ENCODE measurements at regions not wholly inside any gene's neighbourhood (a gene's known extent, or its start where the extent isn't known, plus 50 kb on each side); places are given as distances from the start of the nearest gene placed in this dataset.
"Not testable (repeated sequence)": the region's sequence is repeated elsewhere in the genome, so short reads cannot be mapped to it uniquely, and the experiment has no call there.

DNA sequence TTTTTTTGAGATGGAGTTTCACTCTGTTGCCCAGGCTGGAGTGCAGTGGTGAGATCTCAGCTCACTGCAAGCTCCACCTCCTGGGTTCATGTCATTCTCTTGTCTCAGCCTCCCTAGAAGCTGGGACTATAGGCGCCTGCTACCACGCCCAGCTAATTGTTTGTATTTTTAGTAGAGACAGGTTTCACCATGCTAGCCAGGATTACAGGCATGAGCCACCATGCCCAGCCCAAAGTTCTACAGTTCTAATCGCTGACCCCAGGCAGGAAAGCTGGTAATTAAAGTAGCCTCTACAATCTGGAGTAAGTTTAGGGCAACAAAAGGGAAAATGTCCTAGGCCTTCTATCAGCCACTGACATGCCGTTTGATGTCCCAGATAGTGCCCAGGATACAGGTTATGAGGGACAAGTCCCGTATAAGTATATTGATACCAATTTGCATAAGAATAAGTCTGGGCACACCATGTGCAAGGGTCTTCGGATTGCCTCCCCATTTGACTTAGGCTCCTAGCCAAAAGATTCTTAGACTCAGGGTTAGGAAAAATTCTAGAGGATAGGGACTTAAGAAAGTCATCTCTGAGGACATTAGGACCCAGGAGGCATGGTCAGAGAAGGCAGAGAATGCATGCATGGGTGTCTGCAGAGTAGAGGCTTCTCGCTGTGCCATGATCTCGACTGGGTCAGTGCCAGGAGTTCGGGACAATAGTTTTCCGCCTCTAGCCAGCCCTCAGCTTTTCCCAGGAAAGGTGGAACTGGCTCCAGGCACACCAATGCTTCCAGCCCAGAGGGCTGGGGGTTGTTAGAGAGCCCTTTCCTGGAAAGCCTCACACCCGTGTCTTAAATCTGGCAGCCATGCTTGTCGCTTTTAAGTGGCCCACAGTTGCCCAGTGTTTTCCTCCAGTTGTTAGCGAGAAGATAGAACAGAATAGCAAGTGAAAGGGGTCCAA is 1111.1 kb downstream of the TAF11L14 start:
- no peak for DNase-seq (ENCODE audit: low read depth in 4 of 4, low spot score in 3 of 4)

- DNase-seq (ENCODE audit: low read depth in 4 of 4, low spot score in 3 of 4): no peak
Observed at GRCh38 chr5:18745988-18746615, 1111.8 kb downstream of the TAF11L14 start.

DNA sequence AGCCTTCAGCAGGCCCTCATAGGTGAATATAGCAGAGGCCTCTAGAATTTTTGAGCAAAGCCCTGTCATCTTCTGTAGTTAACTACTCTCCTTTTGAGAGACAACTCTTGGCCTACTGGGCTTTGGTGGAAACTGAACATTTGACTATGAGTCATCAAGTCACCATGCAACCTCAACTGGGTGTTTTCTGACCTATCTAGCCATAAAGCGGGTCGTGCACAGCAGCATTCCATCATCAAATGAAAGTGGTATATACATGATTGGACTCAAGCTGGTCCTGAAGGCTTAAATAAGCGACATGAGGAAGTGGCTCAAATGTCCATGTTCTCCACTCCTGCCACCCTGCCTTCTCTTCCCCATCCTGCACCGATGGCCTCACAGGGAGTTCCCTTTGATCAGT is 1115.5 kb downstream of the TAF11L14 start:
- no peak for DNase-seq (ENCODE audit: low read depth in 4 of 4, low spot score in 3 of 4)

DNA sequence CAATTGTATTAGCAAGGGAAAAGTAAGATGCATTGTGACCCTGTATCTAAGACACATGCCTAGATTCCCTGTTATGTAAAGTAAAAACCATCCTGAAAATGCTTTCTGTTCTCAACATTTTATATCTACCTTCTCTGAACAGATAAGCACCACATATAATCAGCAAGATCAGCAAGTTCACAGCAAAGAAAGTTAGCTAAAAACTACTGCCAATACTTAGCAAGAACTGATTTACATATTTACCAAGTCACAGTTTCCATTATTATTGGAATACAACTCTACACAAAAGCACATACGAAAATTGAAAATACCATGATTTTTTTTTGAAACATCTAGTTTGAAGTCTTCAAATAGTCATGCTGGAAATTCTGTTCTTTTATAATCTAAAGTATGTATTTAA is 1118.1 kb downstream of the TAF11L14 start:
- DNase-seq (ENCODE audit: low read depth in 4 of 4, low spot score in 3 of 4): no peak

GRCh38 chr5:18754201-18754600 is 1119.9 kb downstream of the TAF11L14 start:
- no peak for DNase-seq (ENCODE audit: low read depth in 4 of 4, low spot score in 3 of 4)

DNA sequence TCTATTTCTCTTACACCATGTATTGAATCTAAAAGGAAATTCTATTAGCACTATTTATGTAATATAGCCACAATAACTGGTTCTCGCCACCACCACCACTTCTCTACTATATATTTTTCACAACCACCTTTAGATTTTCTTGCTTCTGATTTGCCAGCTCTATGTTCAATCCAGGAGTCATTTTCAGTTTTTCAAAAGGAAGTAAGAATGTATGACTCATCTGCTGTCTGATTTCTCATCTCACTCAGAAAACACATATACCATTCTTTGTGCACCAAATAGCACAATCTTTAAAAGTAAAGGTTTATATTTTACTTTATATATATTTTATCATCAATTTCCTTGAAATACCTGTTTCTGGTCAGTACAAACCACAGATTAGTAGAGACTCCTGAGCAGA is 1127.5 kb downstream of the TAF11L14 start:
- DNase-seq (ENCODE audit: low read depth in 4 of 4, low spot score in 3 of 4): no peak

DNA sequence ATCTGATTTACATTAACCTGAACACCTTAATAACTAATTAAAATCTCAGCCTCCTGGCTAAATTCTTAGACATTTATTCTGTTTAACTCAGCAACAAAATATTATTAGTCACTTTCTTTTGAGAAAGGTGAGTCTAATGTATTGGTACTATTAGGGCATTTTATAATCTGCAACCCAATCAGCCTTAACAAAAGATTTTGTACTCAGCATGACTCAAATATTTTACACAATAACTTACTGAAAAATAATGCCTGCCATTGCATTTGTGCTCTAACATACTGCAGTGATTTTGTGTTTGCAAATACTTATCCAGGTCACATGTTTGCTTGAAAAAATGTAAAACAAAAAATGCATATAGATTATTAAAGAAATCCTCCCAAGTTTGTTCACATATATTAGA is 1129.9 kb downstream of the TAF11L14 start:
- DNase-seq (ENCODE audit: low read depth in 4 of 4, low spot score in 3 of 4): no peak

GRCh38 chr5:18765304-18765703 is 1131.0 kb downstream of the TAF11L14 start:
- DNase-seq (ENCODE audit: low read depth in 4 of 4, low spot score in 3 of 4): no peak

GRCh38 chr5:18771097-18771610 is 1136.9 kb downstream of the TAF11L14 start:
- DNase-seq (ENCODE audit: low read depth in 4 of 4, low spot score in 3 of 4): no peak

- peak in 1 of 4 donors; percentile 3 for DNase-seq (ENCODE audit: low read depth in 4 of 4, low spot score in 3 of 4)
Observed at GRCh38 chr5:18772475-18772874, 1138.2 kb downstream of the TAF11L14 start.

DNA sequence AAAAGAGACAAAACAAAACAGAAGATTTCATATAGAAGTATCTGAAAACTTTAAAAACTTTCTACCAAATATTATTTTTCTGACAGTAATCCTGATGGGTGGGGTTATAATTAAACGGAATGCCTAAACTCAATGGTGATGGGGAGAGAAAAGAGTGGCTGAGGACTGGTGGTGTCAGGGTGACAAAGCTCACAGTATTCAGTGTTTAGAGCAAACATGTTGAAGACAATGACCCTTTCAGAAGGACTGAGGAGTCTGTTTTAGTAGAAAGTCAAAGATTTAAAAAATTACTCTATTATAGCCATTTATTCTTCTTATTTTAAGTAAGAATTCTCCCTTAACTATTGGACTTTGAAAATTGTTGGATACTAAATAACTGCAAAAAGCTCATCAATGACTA is 1144.0 kb downstream of the TAF11L14 start:
- DNase-seq (ENCODE audit: low read depth in 4 of 4, low spot score in 3 of 4): no peak

DNA sequence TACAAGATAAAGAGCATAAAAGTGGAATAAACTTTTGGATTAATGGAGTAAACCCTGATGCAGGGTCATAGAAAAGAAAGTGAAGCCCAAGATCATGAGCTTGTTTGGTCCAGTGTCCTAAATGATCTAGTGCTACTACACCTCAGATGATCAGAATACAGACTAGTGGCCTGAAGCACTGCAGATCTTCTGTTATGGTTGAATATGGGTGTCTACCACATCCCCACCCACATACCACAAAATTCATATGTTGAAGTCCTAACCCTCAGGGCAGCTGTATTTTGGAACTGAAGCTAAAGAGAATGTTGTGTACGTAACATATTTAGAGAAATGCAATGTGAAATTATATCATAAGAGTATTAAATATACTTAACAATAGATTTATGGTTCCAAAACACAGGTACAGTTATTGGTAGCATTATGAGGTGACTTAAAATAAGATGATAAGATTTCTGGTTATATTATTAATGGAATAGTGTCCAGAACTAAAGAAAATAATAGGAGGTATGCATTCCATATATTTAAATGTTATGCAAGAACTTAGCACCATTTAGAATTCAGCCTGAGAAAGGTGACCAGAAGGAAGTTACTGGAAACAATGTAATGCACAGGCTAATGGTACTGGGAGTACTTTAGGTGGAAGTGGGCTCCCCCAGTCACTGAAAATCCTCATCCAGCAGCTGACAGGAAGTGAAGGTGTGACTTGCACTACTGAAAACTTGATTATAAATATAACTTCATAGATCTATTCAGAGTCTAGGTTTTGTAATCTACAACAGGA is 1155.1 kb downstream of the TAF11L14 start:
- DNase-seq (ENCODE audit: low read depth in 4 of 4, low spot score in 3 of 4): no peak

DNA sequence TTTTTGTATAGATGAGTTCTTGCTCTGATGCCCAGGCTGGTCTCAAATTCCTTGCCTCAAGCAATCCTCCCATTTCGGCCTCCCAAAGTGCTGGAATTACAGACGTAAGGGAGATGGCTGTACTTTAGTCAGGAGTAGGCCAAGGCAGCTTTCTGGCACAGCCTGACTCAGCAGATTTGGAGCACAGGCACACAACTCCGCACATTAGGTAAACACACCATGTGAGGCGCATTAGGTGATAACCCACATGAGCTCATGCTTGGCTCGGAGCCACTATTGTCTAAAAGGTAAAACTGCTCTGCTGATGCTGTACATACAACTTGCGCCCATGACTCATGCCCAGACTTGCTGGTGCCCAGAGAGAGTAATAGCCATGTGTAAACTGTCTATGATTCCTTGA is 1157.9 kb downstream of the TAF11L14 start:
- DNase-seq (ENCODE audit: low read depth in 4 of 4, low spot score in 3 of 4): no peak

GRCh38 chr5:18797222-18797621 is 1163.0 kb downstream of the TAF11L14 start:
- no peak for DNase-seq (ENCODE audit: low read depth in 4 of 4, low spot score in 3 of 4)

DNA sequence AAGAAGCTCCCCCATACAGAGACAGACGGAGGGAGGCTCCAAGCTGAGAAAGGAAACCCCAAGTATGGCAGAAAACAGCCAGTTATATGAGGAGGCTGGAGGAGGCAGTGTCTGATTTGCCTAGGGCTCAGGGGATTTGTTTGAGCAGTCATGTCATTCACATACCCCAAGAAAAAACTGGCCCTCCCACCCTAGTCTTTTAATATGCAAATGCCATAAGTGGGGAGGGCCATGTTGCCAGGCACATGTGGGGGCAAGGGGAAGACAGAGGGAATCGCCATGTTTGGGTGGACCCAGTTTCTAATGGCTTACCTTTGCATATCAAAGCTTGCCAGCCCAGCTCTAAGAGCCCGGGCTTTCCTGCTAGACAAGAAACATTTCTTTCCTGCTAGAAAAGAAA is 1163.8 kb downstream of the TAF11L14 start:
- no peak for DNase-seq (ENCODE audit: low read depth in 4 of 4, low spot score in 3 of 4)

DNA sequence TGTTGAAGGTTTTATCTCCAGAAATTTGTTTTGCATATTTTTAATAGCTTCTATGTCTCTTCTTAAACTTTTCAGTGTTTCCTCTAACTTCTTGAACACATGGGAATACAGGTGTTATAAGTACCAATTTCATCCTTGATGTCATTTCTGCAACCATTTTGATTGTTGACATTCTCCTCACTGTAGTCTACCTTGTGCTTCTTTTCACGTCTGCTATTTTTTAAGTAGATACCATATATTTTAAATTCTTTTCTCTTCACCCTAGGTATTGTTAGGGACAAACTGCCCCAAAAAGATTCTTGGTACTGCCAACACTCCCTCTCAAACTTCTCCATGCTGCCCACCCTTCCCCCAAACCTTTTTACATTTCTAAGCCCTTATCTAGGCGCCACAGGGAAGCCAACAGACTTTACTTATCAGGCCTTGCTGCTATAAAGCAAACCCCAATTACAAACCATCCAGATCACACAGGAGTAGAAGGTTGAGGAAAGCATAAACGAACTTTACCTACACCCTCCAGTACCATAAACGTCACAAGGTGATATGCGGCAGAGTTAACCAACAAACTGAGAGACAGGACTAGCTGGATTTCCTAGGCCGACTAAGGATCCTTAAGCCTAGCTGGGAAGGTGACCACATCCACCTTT is 1165.3 kb downstream of the TAF11L14 start:
- no peak for DNase-seq (ENCODE audit: low read depth in 4 of 4, low spot score in 3 of 4)

- no peak for DNase-seq (ENCODE audit: low read depth in 4 of 4, low spot score in 3 of 4)
Observed at GRCh38 chr5:18800293-18801025, 1166.2 kb downstream of the TAF11L14 start.

DNA sequence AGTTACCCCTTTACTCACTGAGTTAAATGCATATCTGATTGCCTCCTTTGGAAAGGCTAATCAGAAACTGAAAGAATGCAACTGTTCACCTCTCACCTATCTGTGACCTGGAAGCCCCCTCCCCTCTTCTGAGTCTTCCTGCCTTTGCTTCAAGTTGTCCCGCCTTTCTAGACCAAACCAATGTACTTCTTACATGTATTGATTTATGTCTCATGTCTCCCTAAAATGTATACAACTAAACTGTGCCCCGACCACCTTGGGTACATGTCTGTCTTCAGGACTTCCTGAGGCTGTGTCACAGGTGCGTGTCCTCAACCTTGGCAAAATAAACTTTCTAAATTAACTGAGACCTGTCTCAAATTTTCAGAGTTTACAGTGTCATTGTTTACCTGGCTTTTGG is 1167.2 kb downstream of the TAF11L14 start:
- not testable (repeated sequence) for DNase-seq (ENCODE audit: low read depth in 4 of 4, low spot score in 3 of 4)

DNA sequence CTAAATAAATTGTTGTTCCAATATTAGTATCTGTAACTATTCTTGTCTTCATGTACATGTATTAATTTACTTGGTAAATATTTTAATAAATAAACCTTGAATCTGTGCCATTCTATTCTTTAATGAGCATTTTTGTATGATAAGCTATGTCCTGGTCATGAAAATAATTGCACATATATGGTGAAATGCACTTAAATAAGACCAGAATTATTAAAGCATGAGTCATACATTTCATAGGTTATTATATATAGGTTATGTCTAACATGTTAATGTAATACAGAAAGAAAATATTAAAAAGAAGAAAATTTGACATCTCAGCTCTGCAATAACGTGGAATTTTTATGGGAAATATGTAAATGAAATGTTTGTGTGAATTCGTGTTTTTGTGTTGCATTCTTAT is 1168.1 kb downstream of the TAF11L14 start:
- no peak for DNase-seq (ENCODE audit: low read depth in 4 of 4, low spot score in 3 of 4)

DNA sequence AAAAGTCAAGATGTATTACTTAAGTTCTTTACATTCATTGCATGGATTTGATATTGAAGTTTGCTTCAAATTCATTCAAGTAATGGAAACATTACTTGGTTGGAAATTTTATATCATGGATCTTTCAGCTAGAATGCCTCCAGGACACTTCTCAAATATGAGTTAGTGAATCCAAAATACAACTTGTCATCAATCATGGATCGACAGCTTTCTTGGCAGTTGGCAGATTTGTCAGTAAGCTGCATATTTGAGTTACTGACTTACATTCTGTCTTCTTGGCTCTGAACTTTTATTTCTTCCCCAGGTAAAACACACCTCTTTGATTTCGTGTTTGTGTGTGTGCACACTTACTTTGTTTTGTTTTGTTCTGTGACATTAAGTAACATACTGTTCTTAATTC is 1171.1 kb downstream of the TAF11L14 start:
- no peak for DNase-seq (ENCODE audit: low read depth in 4 of 4, low spot score in 3 of 4)

Data from right renal pelvis (tissue), 4 donors.